Cardiac muscle cell (in vitro differentiated cells and primary cell): ENCODE measurements at regions not wholly inside any gene's neighbourhood (a gene's known extent, or its start where the extent isn't known, plus 50 kb on each side); places are given as distances from the start of the nearest gene placed in this dataset.
A peak's percentile ranks its signal among the peaks of the same experiment; 100 is the strongest.

Experiments
- DNase-seq, 2 donors: peaks; one replicate each; pipeline versions ENCODE4 v3.0.0 to v3.0.0-alpha.2; 2010 to 2017; ENCODE audit warnings: low read depth in 1 of 2, low spot score in 1 of 2
- H3K27ac ChIP-seq: fragments of 200-600 bp; sonication (generic); 2 replicates; pipeline ENCODE4 v1.5.1; 2016
- H3K27me3 ChIP-seq: fragments of 200-600 bp; sonication (generic); 2 replicates; pipeline ENCODE4 v1.6.0; 2016; ENCODE audit warnings: control low read depth
- H3K36me3 ChIP-seq: fragments of 200-600 bp; sonication (generic); 2 replicates; pipeline ENCODE4 v1.5.1; 2016; ENCODE audit warnings: control low read depth
- H3K4me1 ChIP-seq: fragments of 200-600 bp; sonication (generic); 2 replicates; pipeline ENCODE4 v1.8.1; 2017; ENCODE audit warnings: low read depth, mild to moderate bottlenecking, mixed run types
- H3K4me3 ChIP-seq: fragments of 200-600 bp; sonication (generic); 2 replicates; pipeline ENCODE4 v1.5.1; 2016; ENCODE audit warnings: mild to moderate bottlenecking
- H3K9me3 ChIP-seq: fragments of 200-600 bp; sonication (generic); 2 replicates; pipeline ENCODE4 v1.5.1; 2017; ENCODE audit warnings: low read depth, mild to moderate bottlenecking, control low read depth
- TF ChIP-seq, protein P1 (sequence below): IDR thresholded peaks from 2 replicates; pipeline ENCODE4 v1.5.1; 2012; ENCODE audit warnings: low read depth, mild to moderate bottlenecking, low read length

DNA sequence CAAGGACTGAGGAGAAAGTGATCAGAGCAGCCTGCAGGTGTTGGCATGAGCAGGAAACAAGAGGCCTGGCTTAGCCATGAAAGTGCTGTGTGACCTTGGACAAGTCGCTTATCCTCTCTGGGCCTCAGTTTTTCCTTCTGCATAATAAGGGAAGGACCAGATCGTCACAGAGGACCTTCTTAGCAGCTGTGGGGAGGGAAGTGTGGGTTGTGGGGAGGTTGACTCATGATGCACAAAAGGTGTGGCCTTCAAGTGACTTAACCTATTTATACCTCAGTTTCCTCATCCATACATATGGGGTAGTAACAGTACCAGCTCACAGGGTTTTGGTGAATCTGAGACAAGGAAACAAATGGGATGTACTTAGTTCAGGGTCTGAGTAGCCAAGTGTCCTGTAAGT lies 658.8 kb downstream of the MATN1 start:
- H3K4me1 ChIP-seq, result peaks cover 4% of the 10 kb centered on the region
- TF ChIP-seq, protein P1, sequence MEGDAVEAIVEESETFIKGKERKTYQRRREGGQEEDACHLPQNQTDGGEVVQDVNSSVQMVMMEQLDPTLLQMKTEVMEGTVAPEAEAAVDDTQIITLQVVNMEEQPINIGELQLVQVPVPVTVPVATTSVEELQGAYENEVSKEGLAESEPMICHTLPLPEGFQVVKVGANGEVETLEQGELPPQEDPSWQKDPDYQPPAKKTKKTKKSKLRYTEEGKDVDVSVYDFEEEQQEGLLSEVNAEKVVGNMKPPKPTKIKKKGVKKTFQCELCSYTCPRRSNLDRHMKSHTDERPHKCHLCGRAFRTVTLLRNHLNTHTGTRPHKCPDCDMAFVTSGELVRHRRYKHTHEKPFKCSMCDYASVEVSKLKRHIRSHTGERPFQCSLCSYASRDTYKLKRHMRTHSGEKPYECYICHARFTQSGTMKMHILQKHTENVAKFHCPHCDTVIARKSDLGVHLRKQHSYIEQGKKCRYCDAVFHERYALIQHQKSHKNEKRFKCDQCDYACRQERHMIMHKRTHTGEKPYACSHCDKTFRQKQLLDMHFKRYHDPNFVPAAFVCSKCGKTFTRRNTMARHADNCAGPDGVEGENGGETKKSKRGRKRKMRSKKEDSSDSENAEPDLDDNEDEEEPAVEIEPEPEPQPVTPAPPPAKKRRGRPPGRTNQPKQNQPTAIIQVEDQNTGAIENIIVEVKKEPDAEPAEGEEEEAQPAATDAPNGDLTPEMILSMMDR, result no peak
- no peaks in the 10 kb centered on the region for H3K9me3 ChIP-seq
- DNase-seq, result no peak
- no peak overlapping the region for H3K4me3 ChIP-seq
- H3K36me3 ChIP-seq, result no peaks in the 10 kb centered on the region
- H3K27me3 ChIP-seq, result peaks cover 5% of the 10 kb centered on the region
- no peak overlapping the region for H3K27ac ChIP-seq

DNA sequence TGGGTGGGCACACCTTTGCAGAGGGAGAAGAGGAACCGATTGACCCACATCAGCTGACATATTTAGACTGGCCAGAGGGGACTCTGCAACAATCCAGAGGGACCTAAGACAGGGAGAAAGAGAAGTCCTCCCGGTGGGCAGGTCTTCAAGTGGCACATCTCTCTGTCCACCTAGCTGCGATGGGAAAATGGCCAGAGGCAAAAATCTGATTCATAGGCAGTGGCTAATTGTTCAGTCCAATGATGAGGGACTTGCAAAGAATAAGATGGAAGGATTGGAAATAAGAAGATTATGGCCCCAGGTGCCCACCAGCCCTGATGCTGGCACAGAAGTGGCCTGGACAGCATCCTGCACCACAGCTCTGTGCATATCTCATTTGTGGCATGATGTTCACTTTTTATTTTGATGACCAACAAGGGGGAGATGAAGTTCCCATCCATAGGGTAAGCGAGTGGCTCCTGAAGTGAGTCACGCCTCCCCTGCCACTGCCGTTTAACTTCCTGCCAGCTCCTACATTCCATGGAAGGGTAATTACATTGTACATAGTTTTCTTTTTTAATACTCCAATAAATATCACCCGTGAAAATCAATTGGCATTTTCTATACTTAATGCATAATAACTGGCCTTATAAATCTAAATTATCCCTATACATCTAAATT lies 659.6 kb downstream of the MATN1 start:
- no peaks in the 10 kb centered on the region for H3K9me3 ChIP-seq
- DNase-seq, result no peak
- no peaks in the 10 kb centered on the region for H3K36me3 ChIP-seq
- H3K27ac ChIP-seq, result no peak overlapping the region
- no peak overlapping the region for H3K4me3 ChIP-seq
- H3K27me3 ChIP-seq, result peaks cover 5% of the 10 kb centered on the region
- H3K4me1 ChIP-seq, result peaks cover 4% of the 10 kb centered on the region
- TF ChIP-seq, protein P1, result no peak

DNA sequence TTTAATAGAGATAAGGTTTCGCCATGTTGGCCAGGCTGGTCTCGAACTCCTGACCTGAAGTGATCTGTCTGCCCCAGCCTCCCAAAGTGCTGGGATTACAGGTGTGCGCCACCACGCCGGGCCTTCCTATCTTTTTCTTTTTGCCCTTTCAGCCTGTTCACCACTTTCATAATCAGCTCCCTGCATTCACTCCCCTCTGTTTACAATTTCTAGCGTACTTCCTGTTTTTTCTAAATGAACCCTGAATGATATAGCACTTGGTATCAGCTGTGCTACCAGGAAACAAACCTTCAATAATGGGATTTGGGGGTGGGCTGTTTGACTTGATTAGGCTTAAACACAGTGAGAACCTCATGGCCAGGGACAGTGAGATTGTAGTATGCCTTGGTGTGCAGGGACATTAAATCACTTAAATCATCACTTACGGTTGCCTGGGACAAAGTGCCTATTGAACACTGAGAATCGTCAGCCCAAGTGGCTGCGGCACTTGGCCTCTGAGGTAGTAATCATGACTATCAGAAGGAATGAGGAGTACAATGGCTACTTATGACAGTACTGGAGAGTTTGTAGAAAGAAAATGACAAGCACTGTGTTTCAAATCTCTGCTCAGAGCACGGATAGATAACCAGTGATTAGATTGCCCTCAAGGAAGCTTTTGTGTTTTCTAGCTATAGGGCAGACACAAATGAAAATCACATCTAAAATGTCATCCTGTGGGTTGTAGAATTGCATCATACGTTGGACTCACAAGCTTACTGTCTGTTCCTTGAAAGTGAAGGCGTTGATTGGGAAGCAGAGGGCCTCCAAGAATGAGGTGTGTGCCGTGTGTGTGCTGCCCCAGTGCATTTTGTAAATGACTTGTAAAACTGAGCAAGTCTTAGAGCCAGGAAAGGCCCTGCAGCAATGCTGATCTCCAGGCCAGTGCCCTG lies 661.8 kb downstream of the MATN1 start:
- no peaks in the 10 kb centered on the region for H3K36me3 ChIP-seq
- no peak overlapping the region for H3K27ac ChIP-seq
- H3K27me3 ChIP-seq, result peaks cover 10% of the 10 kb centered on the region
- no peaks in the 10 kb centered on the region for H3K9me3 ChIP-seq
- peaks cover 4% of the 10 kb centered on the region for H3K4me1 ChIP-seq
- H3K4me3 ChIP-seq, result no peak overlapping the region
- peak; percentile 27 to 30 for DNase-seq
- TF ChIP-seq, protein P1, result no peak

DNA sequence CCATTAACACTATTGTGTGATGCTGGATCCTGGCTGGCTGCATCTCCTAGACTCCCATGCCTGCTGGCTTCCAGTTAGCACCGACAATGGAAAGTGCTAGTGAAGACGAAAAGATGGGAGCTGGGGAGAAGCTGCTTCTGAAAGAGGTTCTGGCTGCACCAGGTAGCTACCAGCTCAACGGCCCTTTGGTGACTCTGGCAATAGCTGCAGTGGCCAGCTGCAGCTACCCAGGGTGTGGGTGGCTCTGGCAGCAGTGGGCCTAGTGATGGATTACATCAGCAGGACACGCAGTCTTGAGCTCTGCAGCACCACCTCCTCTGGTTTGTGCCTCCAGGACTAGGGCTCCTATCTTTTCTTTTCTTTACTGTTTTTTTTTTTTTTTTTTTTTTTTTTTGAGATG lies 662.6 kb downstream of the MATN1 start:
- peaks cover 10% of the 10 kb centered on the region for H3K27me3 ChIP-seq
- peaks cover 4% of the 10 kb centered on the region for H3K4me1 ChIP-seq
- TF ChIP-seq, protein P1, result no peak
- DNase-seq, result no peak
- H3K4me3 ChIP-seq, result no peak overlapping the region
- H3K9me3 ChIP-seq, result no peaks in the 10 kb centered on the region
- H3K36me3 ChIP-seq, result no peaks in the 10 kb centered on the region
- no peak overlapping the region for H3K27ac ChIP-seq

DNA sequence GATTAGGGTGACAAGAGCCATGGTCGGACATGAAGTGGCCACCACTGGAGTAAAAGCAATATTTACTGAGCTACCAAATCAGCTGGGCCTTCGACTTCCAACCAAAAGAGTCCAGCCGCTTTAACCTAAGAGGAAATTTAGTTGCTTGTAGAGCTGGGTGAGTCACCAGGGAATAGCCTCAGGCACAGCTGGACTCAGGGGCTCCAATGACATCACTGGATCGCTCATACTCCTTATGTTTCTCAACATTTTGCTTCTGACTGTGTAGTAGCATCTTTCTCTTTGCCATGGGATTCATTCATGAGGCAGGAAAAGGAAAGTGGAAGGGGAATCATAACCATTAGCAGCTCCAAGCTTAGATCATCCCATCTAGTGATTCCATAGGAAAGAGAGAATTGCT lies 664.4 kb downstream of the MATN1 start:
- peaks cover 4% of the 10 kb centered on the region for H3K4me1 ChIP-seq
- peaks cover 10% of the 10 kb centered on the region for H3K27me3 ChIP-seq
- no peak overlapping the region for H3K27ac ChIP-seq
- TF ChIP-seq, protein P1, result no peak
- peak in 1 of 2 donors; percentile 50 for DNase-seq
- H3K9me3 ChIP-seq, result no peaks in the 10 kb centered on the region
- H3K36me3 ChIP-seq, result no peaks in the 10 kb centered on the region
- H3K4me3 ChIP-seq, result no peak overlapping the region
